Nephron (organoid): ENCODE measurements at regions not wholly inside any gene's neighbourhood (a gene's known extent, or its start where the extent isn't known, plus 50 kb on each side); places are given as distances from the start of the nearest gene placed in this dataset.

Experiments
- H3K27ac Mint-ChIP-seq, 3 experiments: 2 replicates each; pipeline ENCODE4 v1.8.0; 2020; ENCODE audit warnings: mixed read lengths in 3 of 3, mild to moderate bottlenecking in 2 of 3, moderate library complexity in 1 of 3
- H3K27me3 Mint-ChIP-seq: 2 replicates; pipeline ENCODE4 v1.8.0; 2021; ENCODE audit warnings: low read depth, mild to moderate bottlenecking, moderate library complexity, mixed read lengths
- H3K36me3 Mint-ChIP-seq: 2 replicates; pipeline ENCODE4 v1.8.0; 2020; ENCODE audit warnings: low read depth, mixed read lengths
- H3K4me1 Mint-ChIP-seq: 2 replicates; pipeline ENCODE4 v1.8.0; 2020; ENCODE audit warnings: mixed read lengths
- H3K4me3 Mint-ChIP-seq, 3 experiments: 2 replicates each; pipeline ENCODE4 v1.8.0; 2020; ENCODE audit warnings: mild to moderate bottlenecking in 3 of 3, mixed read lengths in 3 of 3, moderate library complexity in 2 of 3
- H3K9me3 Mint-ChIP-seq: 2 replicates; pipeline ENCODE4 v1.8.0; 2020; ENCODE audit warnings: mixed read lengths
- TF ChIP-seq, protein P1 (sequence below), 3 experiments: fragments of 200-600 bp; sonication (generic); IDR thresholded peaks; one replicate each; pipeline ENCODE4 v1.5.0; 2021; ENCODE audit warnings: antibody characterized with exemption in 3 of 3; ENCODE audit not compliant: unreplicated experiment in 3 of 3

GRCh38 chr3:10766049-10766705 is 49.9 kb upstream of the SLC6A11 start:
- no peak overlapping the region for H3K4me3 Mint-ChIP-seq
- H3K36me3 Mint-ChIP-seq, result no peaks in the 10 kb centered on the region
- TF ChIP-seq, protein P1, sequence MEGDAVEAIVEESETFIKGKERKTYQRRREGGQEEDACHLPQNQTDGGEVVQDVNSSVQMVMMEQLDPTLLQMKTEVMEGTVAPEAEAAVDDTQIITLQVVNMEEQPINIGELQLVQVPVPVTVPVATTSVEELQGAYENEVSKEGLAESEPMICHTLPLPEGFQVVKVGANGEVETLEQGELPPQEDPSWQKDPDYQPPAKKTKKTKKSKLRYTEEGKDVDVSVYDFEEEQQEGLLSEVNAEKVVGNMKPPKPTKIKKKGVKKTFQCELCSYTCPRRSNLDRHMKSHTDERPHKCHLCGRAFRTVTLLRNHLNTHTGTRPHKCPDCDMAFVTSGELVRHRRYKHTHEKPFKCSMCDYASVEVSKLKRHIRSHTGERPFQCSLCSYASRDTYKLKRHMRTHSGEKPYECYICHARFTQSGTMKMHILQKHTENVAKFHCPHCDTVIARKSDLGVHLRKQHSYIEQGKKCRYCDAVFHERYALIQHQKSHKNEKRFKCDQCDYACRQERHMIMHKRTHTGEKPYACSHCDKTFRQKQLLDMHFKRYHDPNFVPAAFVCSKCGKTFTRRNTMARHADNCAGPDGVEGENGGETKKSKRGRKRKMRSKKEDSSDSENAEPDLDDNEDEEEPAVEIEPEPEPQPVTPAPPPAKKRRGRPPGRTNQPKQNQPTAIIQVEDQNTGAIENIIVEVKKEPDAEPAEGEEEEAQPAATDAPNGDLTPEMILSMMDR (IDR thresholded peaks at IDR 0.05; ENCODE audit: unreplicated experiment in 3 of 3), result no peak
- no peak overlapping the region for H3K27ac Mint-ChIP-seq
- no peaks in the 10 kb centered on the region for H3K4me1 Mint-ChIP-seq
- H3K27me3 Mint-ChIP-seq, result peaks cover 49% of the 10 kb centered on the region
- H3K9me3 Mint-ChIP-seq, result no peaks in the 10 kb centered on the region
